Activated naive CD8-positive, alpha-beta T cell treated with anti-CD3 and anti-CD28 coated beads, Interleukin-2, amount 50 U/mL, for 24 hours (primary cell): ENCODE measurements at regions not wholly inside any gene's neighbourhood (a gene's known extent, or its start where the extent isn't known, plus 50 kb on each side); places are given as distances from the start of the nearest gene placed in this dataset.
"Not testable (repeated sequence)": the region's sequence is repeated elsewhere in the genome, so short reads cannot be mapped to it uniquely, and the experiment has no call there.

Experiments used
- ATAC-seq: fragments of 150-1000 bp; cut with Tn5 transposase; one replicate; pipeline ENCODE4 v1.10.0; 2021
- DNase-seq: peaks from one replicate; pipeline ENCODE4 v3.0.0; 2021
- H3K27ac Mint-ChIP-seq: one replicate; pipeline ENCODE4 v1.8.0; 2021; ENCODE audit warnings: mild to moderate bottlenecking, mixed read lengths
- H3K27me3 Mint-ChIP-seq: one replicate; pipeline ENCODE4 v1.8.0; 2021; ENCODE audit warnings: mixed read lengths
- H3K36me3 Mint-ChIP-seq: one replicate; pipeline ENCODE4 v1.8.0; 2021; ENCODE audit warnings: low read depth, mixed read lengths
- H3K4me1 Mint-ChIP-seq: one replicate; pipeline ENCODE4 v1.8.0; 2021; ENCODE audit warnings: mixed read lengths
- H3K4me3 Mint-ChIP-seq: one replicate; pipeline ENCODE4 v1.8.0; 2021; ENCODE audit warnings: mild to moderate bottlenecking, moderate library complexity, mixed read lengths
- H3K9me3 Mint-ChIP-seq: one replicate; pipeline ENCODE4 v1.8.0; 2021; ENCODE audit warnings: mixed read lengths

DNA sequence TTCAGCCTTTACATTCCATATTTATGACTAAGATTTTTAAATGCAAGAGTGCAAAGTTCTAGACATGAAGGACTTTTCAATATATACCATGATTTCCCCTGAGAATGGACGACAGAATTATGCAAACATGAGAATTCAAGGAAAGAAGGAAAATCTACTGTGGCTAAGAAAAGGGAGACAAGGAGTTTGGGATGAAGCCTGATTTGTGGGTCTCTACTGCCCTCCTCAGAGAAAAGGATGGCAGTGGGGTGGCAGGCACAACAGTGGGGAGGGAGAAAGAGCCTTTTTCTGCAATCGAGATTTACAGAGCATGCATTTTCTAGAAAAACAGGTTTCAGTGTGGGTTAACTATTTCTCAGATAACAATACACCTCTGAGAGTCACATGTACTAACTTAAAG, 466.9 kb upstream of the NRSN1 start:
- no peak for DNase-seq

DNA sequence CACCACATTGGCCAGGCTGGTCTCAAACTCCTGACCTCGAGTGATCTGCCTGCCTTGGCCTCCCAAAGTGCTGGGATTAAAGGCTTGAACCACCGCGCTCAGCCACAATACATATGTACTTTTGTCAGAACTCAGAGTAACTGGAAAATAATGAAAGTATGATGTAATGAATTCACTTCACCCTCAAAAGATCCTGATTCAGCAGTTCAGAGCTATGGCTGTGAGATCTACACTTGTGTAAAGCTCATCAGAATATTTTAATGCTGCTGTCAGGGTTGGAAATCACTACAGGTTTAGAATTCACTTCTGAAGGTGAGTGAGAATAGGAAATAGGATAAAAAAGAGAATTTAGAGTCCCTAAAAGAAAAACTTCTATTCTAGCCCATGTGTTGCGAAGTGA, 464.5 kb upstream of the NRSN1 start:
- H3K27me3 Mint-ChIP-seq = no peaks in the 10 kb centered on the region
- no peak overlapping the region for H3K4me3 Mint-ChIP-seq
- H3K27ac Mint-ChIP-seq = no peak overlapping the region
- H3K4me1 Mint-ChIP-seq = no peaks in the 10 kb centered on the region
- H3K36me3 Mint-ChIP-seq = no peaks in the 10 kb centered on the region
- H3K9me3 Mint-ChIP-seq = peaks cover 3% of the 10 kb centered on the region
- ATAC-seq (no peak), DNase-seq (no peak)

More for the DNA sequence above, 466.9 kb upstream of the NRSN1 start:
- Mint-ChIP-seq H3K27ac (no peak overlapping the region), H3K4me1 (no peaks in the 10 kb centered on the region), H3K9me3 (no peaks in the 10 kb centered on the region), H3K36me3 (no peaks in the 10 kb centered on the region), H3K4me3 (no peak overlapping the region), H3K27me3 (no peaks in the 10 kb centered on the region)
- ATAC-seq = no peak

DNA sequence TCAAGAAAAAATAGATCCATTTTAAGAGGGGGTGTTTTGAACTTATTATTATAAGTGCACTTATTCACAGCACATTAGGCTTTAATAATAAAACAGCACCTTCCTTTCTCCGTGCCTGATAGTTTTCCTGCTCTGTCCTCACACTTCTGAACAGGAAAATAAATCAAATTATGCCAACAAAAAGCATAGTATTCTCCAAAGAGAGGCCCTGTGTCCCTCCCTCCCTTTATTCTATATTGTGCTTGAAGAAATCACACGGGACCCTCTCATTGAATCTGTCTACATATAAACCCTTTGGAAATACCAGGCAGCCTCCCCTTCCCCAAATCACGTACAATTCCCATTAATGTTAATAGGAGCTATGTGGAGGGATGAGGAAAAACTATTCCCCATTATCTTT, 462.9 kb upstream of the NRSN1 start:
- Mint-ChIP-seq H3K9me3 (peaks cover 15% of the 10 kb centered on the region), H3K4me3 (no peak overlapping the region), H3K27ac (no peak overlapping the region), H3K27me3 (no peaks in the 10 kb centered on the region), H3K4me1 (no peaks in the 10 kb centered on the region), H3K36me3 (no peaks in the 10 kb centered on the region)
- DNase-seq = no peak
- ATAC-seq = no peak

DNA sequence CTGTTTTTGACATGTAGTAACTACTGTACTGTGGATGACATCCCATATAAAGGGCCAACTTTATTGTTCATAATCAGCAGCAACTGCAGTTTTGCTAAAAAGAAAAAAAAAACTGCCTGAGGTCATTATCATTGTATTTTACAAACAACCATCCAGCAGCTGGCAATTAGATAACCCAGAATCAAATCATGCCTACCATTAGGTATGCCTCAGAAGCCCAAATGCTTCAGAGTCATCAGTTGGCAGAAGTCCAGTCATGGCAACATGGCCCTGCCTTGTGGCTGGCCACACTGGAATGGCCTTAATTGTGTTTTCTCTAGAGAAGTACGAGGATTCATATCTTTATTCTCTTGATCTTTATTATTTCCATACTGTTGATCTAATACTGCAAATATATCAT, 462.4 kb upstream of the NRSN1 start:
- DNase-seq = no peak
- Mint-ChIP-seq H3K27me3 (no peaks in the 10 kb centered on the region), H3K27ac (no peak overlapping the region), H3K36me3 (no peaks in the 10 kb centered on the region), H3K4me1 (no peaks in the 10 kb centered on the region), H3K9me3 (peaks cover 15% of the 10 kb centered on the region), H3K4me3 (no peak overlapping the region)
- no peak for ATAC-seq

GRCh38 chr6:23665911-23666310, 460.1 kb upstream of the NRSN1 start:
- H3K4me1 Mint-ChIP-seq, H3K36me3 Mint-ChIP-seq, ATAC-seq, DNase-seq, H3K4me3 Mint-ChIP-seq, H3K27ac Mint-ChIP-seq, H3K27me3 Mint-ChIP-seq: not testable (repeated sequence)
- H3K9me3 Mint-ChIP-seq = peaks cover 32% of the 10 kb centered on the region

GRCh38 chr6:23672737-23673136, 453.3 kb upstream of the NRSN1 start:
- ATAC-seq (no peak), DNase-seq (no peak)
- Mint-ChIP-seq H3K9me3 (peaks cover 56% of the 10 kb centered on the region), H3K4me3 (no peak overlapping the region), H3K27me3 (no peaks in the 10 kb centered on the region), H3K4me1 (no peaks in the 10 kb centered on the region), H3K27ac (no peak overlapping the region), H3K36me3 (peaks cover 10% of the 10 kb centered on the region)

DNA sequence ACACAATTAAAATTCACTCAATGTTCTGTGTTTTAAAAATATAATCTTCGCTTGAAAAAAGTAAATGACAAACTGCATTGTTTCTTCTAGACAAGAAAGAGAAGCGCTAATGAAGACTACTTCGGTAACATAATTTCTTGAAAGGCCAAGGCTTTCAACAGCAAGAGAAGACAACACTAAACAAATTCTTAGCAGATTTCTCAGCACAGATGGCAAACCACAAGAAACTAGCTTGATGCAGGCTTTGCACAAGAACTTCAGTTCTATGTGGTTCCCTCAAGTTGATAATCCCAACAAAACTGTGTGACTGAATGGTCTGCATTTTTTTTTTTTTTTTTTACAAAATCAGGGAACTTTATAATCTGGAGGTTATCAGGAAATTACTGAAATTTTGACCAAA, 447.4 kb upstream of the NRSN1 start:
- DNase-seq = no peak
- Mint-ChIP-seq H3K27me3 (no peaks in the 10 kb centered on the region), H3K27ac (no peak overlapping the region), H3K36me3 (peaks cover 3% of the 10 kb centered on the region), H3K9me3 (peaks cover 24% of the 10 kb centered on the region), H3K4me3 (no peak overlapping the region), H3K4me1 (no peaks in the 10 kb centered on the region)
- no peak for ATAC-seq

DNA sequence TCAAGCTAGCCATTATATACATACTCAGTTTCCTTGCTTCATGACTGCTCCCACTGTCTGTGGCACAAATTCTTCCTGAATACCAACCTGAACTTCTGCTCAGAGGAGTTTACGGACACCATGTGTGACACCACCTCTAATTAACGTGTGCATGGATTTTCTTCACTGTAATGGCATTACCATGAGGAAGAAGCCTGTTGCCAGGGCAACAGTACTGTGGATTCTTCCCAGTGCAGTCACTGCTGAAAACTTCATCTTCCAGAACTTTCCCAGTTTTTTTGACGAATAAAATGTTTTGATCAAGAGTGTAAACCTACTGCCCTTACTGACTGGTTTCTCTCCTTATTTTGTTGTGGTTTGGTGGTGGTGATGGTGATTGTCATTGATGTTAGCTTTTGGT, 444.3 kb upstream of the NRSN1 start:
- ATAC-seq (no peak), DNase-seq (no peak)
- Mint-ChIP-seq H3K27me3 (no peaks in the 10 kb centered on the region), H3K9me3 (peaks cover 3% of the 10 kb centered on the region), H3K36me3 (no peaks in the 10 kb centered on the region), H3K4me1 (no peaks in the 10 kb centered on the region), H3K4me3 (no peak overlapping the region), H3K27ac (no peak overlapping the region)

- ATAC-seq = no peak
- Mint-ChIP-seq H3K27ac (no peak overlapping the region), H3K9me3 (no peaks in the 10 kb centered on the region), H3K36me3 (no peaks in the 10 kb centered on the region), H3K4me3 (no peak overlapping the region), H3K4me1 (no peaks in the 10 kb centered on the region), H3K27me3 (no peaks in the 10 kb centered on the region)
- no peak for DNase-seq
These were observed 437.4 kb upstream of the NRSN1 start for GRCh38 chr6:23688650-23689049.

DNA sequence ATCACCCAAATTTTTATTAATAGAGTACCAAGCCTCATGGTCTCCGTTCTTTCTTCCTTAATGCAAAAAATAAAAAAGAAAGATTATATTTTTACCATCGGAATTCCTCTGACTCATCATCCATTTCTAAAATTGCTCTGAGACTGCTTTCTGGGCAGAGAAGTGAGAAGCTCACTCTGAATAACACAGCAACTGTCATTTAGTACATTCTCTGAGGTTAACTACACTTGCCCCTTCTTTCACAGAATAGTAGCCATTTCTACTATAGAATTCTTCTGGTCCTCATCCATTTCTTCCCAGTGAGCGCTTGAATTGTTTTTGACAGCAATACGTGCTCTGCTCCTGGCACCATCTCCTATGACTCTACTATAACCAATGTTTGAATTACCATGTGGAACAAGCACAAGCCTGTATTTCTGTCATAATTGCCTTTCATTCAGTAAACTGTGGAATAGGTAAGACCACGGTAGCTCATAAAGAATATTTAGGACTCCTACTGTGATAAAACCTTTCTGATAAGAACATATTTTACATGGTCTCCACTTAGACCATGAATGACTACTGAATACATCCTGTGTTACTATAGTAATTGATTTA, 435.5 kb upstream of the NRSN1 start:
- no peaks in the 10 kb centered on the region for H3K36me3 Mint-ChIP-seq
- no peak overlapping the region for H3K4me3 Mint-ChIP-seq
- DNase-seq = no peak
- ATAC-seq = no peak
- no peaks in the 10 kb centered on the region for H3K4me1 Mint-ChIP-seq
- H3K27ac Mint-ChIP-seq = no peak overlapping the region
- H3K27me3 Mint-ChIP-seq = no peaks in the 10 kb centered on the region
- H3K9me3 Mint-ChIP-seq = no peaks in the 10 kb centered on the region

- Mint-ChIP-seq H3K27me3 (no peaks in the 10 kb centered on the region), H3K9me3 (no peaks in the 10 kb centered on the region), H3K27ac (no peak overlapping the region), H3K36me3 (no peaks in the 10 kb centered on the region), H3K4me1 (no peaks in the 10 kb centered on the region), H3K4me3 (no peak overlapping the region)
- no peak for DNase-seq
- ATAC-seq = no peak
These were observed 433.8 kb upstream of the NRSN1 start for GRCh38 chr6:23692184-23692583.

GRCh38 chr6:23696992-23697391, 429.0 kb upstream of the NRSN1 start:
- DNase-seq = no peak
- no peak overlapping the region for H3K27ac Mint-ChIP-seq
- H3K36me3 Mint-ChIP-seq = no peaks in the 10 kb centered on the region
- no peak for ATAC-seq
- H3K4me3 Mint-ChIP-seq = no peak overlapping the region
- H3K4me1 Mint-ChIP-seq = no peaks in the 10 kb centered on the region
- H3K9me3 Mint-ChIP-seq = peaks cover 21% of the 10 kb centered on the region
- H3K27me3 Mint-ChIP-seq = no peaks in the 10 kb centered on the region

DNA sequence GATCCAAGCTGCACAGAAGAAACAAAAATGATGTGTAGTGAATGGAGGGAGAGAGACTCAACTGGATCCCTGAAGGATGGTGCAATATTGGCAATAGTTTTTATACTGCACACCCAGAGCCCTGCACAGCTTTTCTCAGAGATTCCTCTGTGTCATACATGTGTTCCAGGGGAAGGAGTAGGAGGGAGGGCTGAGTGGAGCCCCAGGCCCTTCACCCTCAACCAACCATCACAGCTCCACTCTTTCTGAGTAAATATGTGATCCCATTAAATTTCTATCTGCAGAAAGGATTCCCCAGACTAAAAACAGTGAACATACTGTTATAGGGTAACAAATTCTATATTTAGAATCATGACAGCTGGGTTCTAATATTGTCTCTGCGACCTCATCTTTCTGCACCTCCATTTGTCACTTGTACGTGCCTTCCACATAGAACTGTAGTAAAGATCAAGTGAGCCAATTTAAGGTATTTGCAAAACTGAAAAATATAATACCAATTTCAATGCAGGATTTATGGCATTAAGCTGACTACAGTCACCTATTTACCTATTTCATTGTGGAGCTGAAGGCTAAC, 421.4 kb upstream of the NRSN1 start:
- ATAC-seq (no peak), DNase-seq (no peak)
- H3K27me3 Mint-ChIP-seq = no peaks in the 10 kb centered on the region
- no peaks in the 10 kb centered on the region for H3K36me3 Mint-ChIP-seq
- H3K27ac Mint-ChIP-seq = no peak overlapping the region
- H3K9me3 Mint-ChIP-seq = peaks cover 16% of the 10 kb centered on the region
- no peaks in the 10 kb centered on the region for H3K4me1 Mint-ChIP-seq
- no peak overlapping the region for H3K4me3 Mint-ChIP-seq

GRCh38 chr6:23705697-23706096, 420.3 kb upstream of the NRSN1 start:
- H3K27ac Mint-ChIP-seq = no peak overlapping the region
- H3K4me3 Mint-ChIP-seq = no peak overlapping the region
- H3K9me3 Mint-ChIP-seq = peaks cover 10% of the 10 kb centered on the region
- no peaks in the 10 kb centered on the region for H3K36me3 Mint-ChIP-seq
- no peaks in the 10 kb centered on the region for H3K4me1 Mint-ChIP-seq
- ATAC-seq = no peak
- no peaks in the 10 kb centered on the region for H3K27me3 Mint-ChIP-seq
- DNase-seq = no peak

DNA sequence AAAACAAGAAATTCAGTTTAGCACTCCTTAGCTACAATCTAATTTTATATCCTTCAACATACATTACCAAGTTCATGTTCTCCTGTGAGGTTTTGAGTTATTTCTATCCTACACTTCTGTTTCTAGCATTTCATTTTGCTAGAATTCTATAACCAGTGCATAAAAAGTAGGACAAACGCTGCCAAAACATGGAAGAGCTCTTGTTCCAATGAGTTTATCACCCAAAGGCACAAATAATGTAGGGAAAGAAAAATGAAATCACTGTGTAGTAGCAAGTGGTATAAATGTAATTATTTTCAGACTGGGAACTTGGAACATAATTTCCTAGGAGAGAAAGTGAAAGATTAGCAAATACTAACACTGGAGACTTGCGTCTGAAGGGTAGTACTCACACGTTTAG, 413.3 kb upstream of the NRSN1 start:
- DNase-seq (no peak), ATAC-seq (no peak)
- Mint-ChIP-seq H3K9me3 (peaks cover 2% of the 10 kb centered on the region), H3K27ac (no peak overlapping the region), H3K4me1 (no peaks in the 10 kb centered on the region), H3K27me3 (no peaks in the 10 kb centered on the region), H3K36me3 (no peaks in the 10 kb centered on the region), H3K4me3 (no peak overlapping the region)

GRCh38 chr6:23713211-23713610, 412.8 kb upstream of the NRSN1 start:
- H3K4me3 Mint-ChIP-seq = no peak overlapping the region
- no peak overlapping the region for H3K27ac Mint-ChIP-seq
- ATAC-seq (no peak), DNase-seq (no peak)
- no peaks in the 10 kb centered on the region for H3K4me1 Mint-ChIP-seq
- no peaks in the 10 kb centered on the region for H3K27me3 Mint-ChIP-seq
- no peaks in the 10 kb centered on the region for H3K36me3 Mint-ChIP-seq
- H3K9me3 Mint-ChIP-seq = no peaks in the 10 kb centered on the region
